GM18951 (cell line): ENCODE measurements at regions not wholly inside any gene's neighbourhood (a gene's known extent, or its start where the extent isn't known, plus 50 kb on each side); places are given as distances from the start of the nearest gene placed in this dataset.
"Not testable (repeated sequence)": the region's sequence is repeated elsewhere in the genome, so short reads cannot be mapped to it uniquely, and the experiment has no call there.

Experiments
- POLR2A ChIP-seq: IDR thresholded peaks from 4 replicates; pipeline ENCODE4 v1.6.1; 2011; ENCODE audit warnings: mild to moderate bottlenecking; ENCODE audit not compliant: insufficient read length, insufficient read depth; ENCODE audit errors: extremely low read depth
- in situ Hi-C: fragments of 300-500 bp; cut with MboI; formaldehyde crosslinking; loops from one replicate; pipeline ENCODE4 v1.12.0; 2022; ENCODE audit warnings: low sequenced_read_pairs, mixed read lengths, inconsistent platforms; ENCODE audit not compliant: unreplicated experiment

- in situ Hi-C loops = not testable (repeated sequence)
Observed at GRCh38 chr19:21668072-21668773, 99.2 kb downstream of the ZNF100 start.

GRCh38 chr19:21655540-21656126, 111.7 kb downstream of the ZNF100 start:
- TF ChIP-seq POLR2A = no peak
- in situ Hi-C loops = no loop called here

- in situ Hi-C loops = not testable (repeated sequence)
Observed at GRCh38 chr19:21651478-21651877, 115.9 kb downstream of the ZNF100 start.

GRCh38 chr19:21638776-21639175, 128.6 kb downstream of the ZNF100 start:
- in situ Hi-C loops = no loop called here
- no peak for TF ChIP-seq POLR2A

GRCh38 chr19:21626924-21627697, 121.7 kb downstream of the ZNF429 start:
- TF ChIP-seq POLR2A = no peak
- in situ Hi-C loops = no loop called here

- no peak for TF ChIP-seq POLR2A
- in situ Hi-C loops = no loop called here
Observed at GRCh38 chr19:21626091-21626490, 120.7 kb downstream of the ZNF429 start.

- in situ Hi-C loops = loop anchor here (25.0 kb wide), 1 partner anchor 911 kb away; no protein-coding TSS in a partner anchor
- TF ChIP-seq POLR2A = no peak
Observed at GRCh38 chr19:21622920-21623319, 117.5 kb downstream of the ZNF429 start.

GRCh38 chr19:21621671-21622070, 116.3 kb downstream of the ZNF429 start:
- TF ChIP-seq POLR2A = no peak
- in situ Hi-C loops = loop anchor here (25.0 kb wide), 1 partner anchor 909 kb away; no protein-coding TSS in a partner anchor

GRCh38 chr19:21617740-21618339, 112.4 kb downstream of the ZNF429 start:
- in situ Hi-C loops = loop anchor here (25.0 kb wide), 1 partner anchor 906 kb away; no protein-coding TSS in a partner anchor
- no peak for TF ChIP-seq POLR2A

- in situ Hi-C loops = loop anchor here (25.0 kb wide), 1 partner anchor 902 kb away; no protein-coding TSS in a partner anchor
Observed at GRCh38 chr19:21614776-21615175, 109.4 kb downstream of the ZNF429 start.

- in situ Hi-C loops = loop anchor here (25.0 kb wide), 1 partner anchor 901 kb away; no protein-coding TSS in a partner anchor
Observed at GRCh38 chr19:21613201-21613600, 107.8 kb downstream of the ZNF429 start.

GRCh38 chr19:21612403-21612872, 107.0 kb downstream of the ZNF429 start:
- TF ChIP-seq POLR2A = no peak
- in situ Hi-C loops = loop anchor here (25.0 kb wide), 1 partner anchor 900 kb away; no protein-coding TSS in a partner anchor

- no peak for TF ChIP-seq POLR2A
Observed at GRCh38 chr19:21611659-21612402, 106.4 kb downstream of the ZNF429 start.

More at GRCh38 chr19:21611659-21612402, 106.4 kb downstream of the ZNF429 start:
- in situ Hi-C loops = loop anchor here (25.0 kb wide), 1 partner anchor 900 kb away; no protein-coding TSS in a partner anchor
